Fibroblast of lung (primary cell): ENCODE measurements at regions not wholly inside any gene's neighbourhood (a gene's known extent, or its start where the extent isn't known, plus 50 kb on each side); places are given as distances from the start of the nearest gene placed in this dataset.

ENCODE experiments used
- DNase-seq, 2 donors: peaks; one replicate each; pipeline versions ENCODE4 v3.0.0 to v3.0.0-alpha.2; 2010; ENCODE audit warnings: low read depth in 2 of 2
- H2AFZ ChIP-seq: 2 replicates; pipeline ENCODE4 v1.5.1; 2012; ENCODE audit warnings: low read length, control low read depth, inconsistent platforms
- H3K27ac ChIP-seq: 2 replicates; pipeline ENCODE4 v1.5.1; 2011; ENCODE audit warnings: low read length, control low read depth; ENCODE audit not compliant: insufficient read depth
- H3K27me3 ChIP-seq: 2 replicates; pipeline ENCODE4 v1.5.1; 2011; ENCODE audit warnings: mild to moderate bottlenecking, low read length; ENCODE audit not compliant: control insufficient read depth, insufficient read depth
- H3K36me3 ChIP-seq: 2 replicates; pipeline ENCODE4 v1.5.1; 2011; ENCODE audit warnings: low read length; ENCODE audit not compliant: control insufficient read depth, insufficient read depth
- H3K4me1 ChIP-seq: 2 replicates; pipeline ENCODE4 v1.5.1; 2011; ENCODE audit warnings: low read length; ENCODE audit not compliant: control insufficient read depth, insufficient read depth; ENCODE audit errors: extremely low read depth
- H3K4me2 ChIP-seq: 2 replicates; pipeline ENCODE4 v1.5.1; 2011; ENCODE audit warnings: low read length, control low read depth; ENCODE audit not compliant: insufficient read depth; ENCODE audit errors: extremely low read depth
- H3K4me3 ChIP-seq, 4 experiments: fragments of 200-600 bp in 1 of 4; sonication (generic) in 1 of 4; replicated peaks in 1 of 4; 2 replicates each; pipeline ENCODE4 v1.5.1; 2011 to 2016; ENCODE audit warnings: low read length in 4 of 4, low read depth in 3 of 4, mild to moderate bottlenecking in 3 of 4, control low read depth in 2 of 4, inconsistent platforms in 1 of 4, mixed read lengths in 1 of 4; ENCODE audit not compliant: insufficient read depth in 1 of 4; ENCODE audit errors: control extremely low read depth in 1 of 4
- H3K79me2 ChIP-seq: 2 replicates; pipeline ENCODE4 v1.5.1; 2012; ENCODE audit warnings: mild to moderate bottlenecking, low read length, inconsistent platforms; ENCODE audit not compliant: control insufficient read depth, insufficient read depth
- H3K9ac ChIP-seq: 2 replicates; pipeline ENCODE4 v1.5.1; 2011; ENCODE audit warnings: mild to moderate bottlenecking, low read length, control low read depth; ENCODE audit not compliant: insufficient read depth
- H3K9me3 ChIP-seq: 2 replicates; pipeline ENCODE4 v1.5.1; 2012; ENCODE audit warnings: low read depth, low read length; ENCODE audit not compliant: control insufficient read depth, insufficient read depth
- H4K20me1 ChIP-seq: 2 replicates; pipeline ENCODE4 v1.5.1; 2011; ENCODE audit warnings: low read length; ENCODE audit not compliant: control insufficient read depth, insufficient read depth; ENCODE audit errors: extremely low read depth
- CTCF ChIP-seq, 2 donors: IDR thresholded peaks in 1 of 2; conservative IDR thresholded peaks in 1 of 2; 1 replicate in 1 of 2; 2 replicates in 1 of 2; pipeline ENCODE4 v1.5.1; 2011 to 2012; ENCODE audit warnings: low read length in 2 of 2, control low read depth in 1 of 2, inconsistent platforms in 1 of 2, low read depth in 1 of 2, mild to moderate bottlenecking in 1 of 2
- EZH2 ChIP-seq: IDR thresholded peaks from 2 replicates; pipeline ENCODE4 v1.5.1; 2012; ENCODE audit warnings: low read length, control low read depth, mild to moderate bottlenecking; ENCODE audit errors: missing control alignments

DNA sequence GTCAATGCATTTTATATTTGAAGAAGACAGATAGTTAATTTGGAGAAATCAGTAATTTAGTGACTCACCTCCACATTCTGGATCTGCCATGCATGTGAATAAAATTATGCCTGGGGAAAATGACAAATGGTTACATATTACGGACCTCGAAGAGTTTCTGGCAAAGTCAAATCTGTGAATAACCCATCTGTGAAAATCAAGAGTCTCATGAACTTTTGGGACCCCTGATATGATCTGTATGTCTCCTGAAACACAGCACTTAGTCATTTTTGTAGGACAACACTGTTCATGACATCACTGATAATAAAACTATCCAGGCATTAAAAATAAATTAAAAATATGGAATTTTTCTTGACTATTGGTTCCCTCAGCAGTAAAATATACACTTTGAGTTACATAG lies 584.5 kb downstream of the TLE4 start:
- no peaks in the 10 kb centered on the region for H3K9me3 ChIP-seq
- no peak for TF ChIP-seq CTCF (conservative IDR thresholded peaks at IDR 0.05 in 1 of 2, IDR thresholded peaks at IDR 0.05 in 1 of 2; ENCODE audit: low read depth in 1 of 2, low read length in 2 of 2)
- TF ChIP-seq EZH2: no peak
- DNase-seq: no peak
- H2AFZ ChIP-seq: no peak overlapping the region
- H3K27me3 ChIP-seq: no peaks in the 10 kb centered on the region
- H3K4me1 ChIP-seq: peaks cover 2% of the 10 kb centered on the region
- no peak overlapping the region for H3K4me2 ChIP-seq
- H4K20me1 ChIP-seq: no peaks in the 10 kb centered on the region
- H3K4me3 ChIP-seq: no peak overlapping the region
- no peak overlapping the region for H3K9ac ChIP-seq
- H3K27ac ChIP-seq: no peak overlapping the region
- H3K36me3 ChIP-seq: no peaks in the 10 kb centered on the region
- H3K79me2 ChIP-seq: no peaks in the 10 kb centered on the region

DNA sequence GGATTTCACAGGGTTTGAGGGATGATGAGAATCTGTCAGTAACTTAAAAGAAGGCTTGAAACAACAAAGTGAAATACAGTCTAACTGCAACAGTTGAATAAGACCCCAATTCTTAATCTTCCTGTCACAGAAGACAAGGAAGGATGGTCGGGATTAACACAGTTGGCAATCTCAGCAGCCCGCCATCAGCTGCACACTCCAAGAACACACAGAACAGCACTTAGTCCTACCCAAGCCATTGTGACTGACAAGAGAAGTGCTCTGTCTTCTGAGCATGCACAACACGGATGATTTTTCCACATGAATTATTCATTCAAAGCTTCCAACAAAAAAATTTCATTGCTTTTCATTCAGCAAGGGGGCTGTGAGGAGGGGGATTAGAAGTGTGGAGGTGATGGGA lies 576.1 kb downstream of the TLE4 start:
- no peak for DNase-seq
- Histone ChIP-seq H3K27me3 (no peaks in the 10 kb centered on the region), H3K4me1 (no peaks in the 10 kb centered on the region), H3K4me2 (no peak overlapping the region), H4K20me1 (no peaks in the 10 kb centered on the region), H3K36me3 (no peaks in the 10 kb centered on the region), H3K9ac (no peak overlapping the region), H3K27ac (no peak overlapping the region), H3K79me2 (no peaks in the 10 kb centered on the region), H3K9me3 (no peaks in the 10 kb centered on the region), H2AFZ (no peak overlapping the region), H3K4me3 (no peak overlapping the region)
- TF ChIP-seq EZH2: no peak
- TF ChIP-seq CTCF (conservative IDR thresholded peaks at IDR 0.05 in 1 of 2, IDR thresholded peaks at IDR 0.05 in 1 of 2; ENCODE audit: low read depth in 1 of 2, low read length in 2 of 2): no peak

DNA sequence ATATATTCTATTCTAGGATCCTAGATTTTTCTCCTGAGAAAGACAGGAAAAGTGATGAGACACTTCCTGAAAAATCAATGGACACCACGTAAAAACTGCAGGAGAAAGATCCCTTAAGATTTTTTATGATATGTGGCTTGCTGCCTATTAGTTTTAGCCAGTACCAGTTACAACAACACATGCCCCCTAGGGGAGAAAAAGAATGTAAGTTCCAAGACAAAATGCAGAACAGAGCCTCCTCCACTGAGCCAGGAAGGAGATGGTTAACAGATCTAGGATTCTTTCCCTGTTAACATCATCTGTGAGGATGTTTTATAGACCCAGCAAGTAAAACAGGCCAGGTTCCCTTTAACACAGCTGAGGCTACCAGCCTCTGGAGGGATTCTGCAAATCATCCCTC lies 574.7 kb downstream of the TLE4 start:
- H4K20me1 ChIP-seq: no peaks in the 10 kb centered on the region
- H3K4me3 ChIP-seq: no peak overlapping the region
- H3K4me2 ChIP-seq: no peak overlapping the region
- TF ChIP-seq CTCF (conservative IDR thresholded peaks at IDR 0.05 in 1 of 2, IDR thresholded peaks at IDR 0.05 in 1 of 2; ENCODE audit: low read depth in 1 of 2, low read length in 2 of 2) (peak in 1 of 2 donors; percentile 30), EZH2 (no peak)
- H3K4me1 ChIP-seq: no peaks in the 10 kb centered on the region
- H2AFZ ChIP-seq: no peak overlapping the region
- no peaks in the 10 kb centered on the region for H3K9me3 ChIP-seq
- no peaks in the 10 kb centered on the region for H3K36me3 ChIP-seq
- H3K9ac ChIP-seq: no peak overlapping the region
- no peak overlapping the region for H3K27ac ChIP-seq
- peak in 1 of 2 donors; percentile 25 for DNase-seq
- no peaks in the 10 kb centered on the region for H3K27me3 ChIP-seq
- H3K79me2 ChIP-seq: no peaks in the 10 kb centered on the region
